ENCODE measurements at regions not wholly inside any gene's neighbourhood (a gene's known extent, or its start where the extent isn't known, plus 50 kb on each side); places are given as distances from the start of the nearest gene placed in this dataset.

DNA sequence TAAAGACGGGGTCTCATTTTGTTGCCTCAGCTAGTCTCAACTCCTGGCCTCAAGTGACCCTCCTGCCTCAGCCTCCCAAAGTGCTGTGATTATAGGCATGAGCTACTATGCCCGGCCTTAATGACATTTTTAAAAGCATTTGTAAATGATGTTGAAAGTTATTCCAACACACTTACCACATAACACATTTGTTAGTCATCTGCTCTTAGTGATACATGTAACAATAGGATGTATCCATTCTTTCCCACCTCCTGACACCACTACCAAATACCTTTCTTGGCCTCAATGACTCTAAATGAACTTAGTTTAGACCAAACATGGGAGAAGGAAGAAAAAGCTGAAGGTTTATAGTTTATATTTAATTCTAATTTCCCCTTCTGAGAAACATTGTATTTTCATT lies 59.8 kb upstream of the MEDAG start:
- TF ChIP-seq POLR2A (IDR thresholded peaks at IDR 0.05), result no peak
- TF ChIP-seq, protein P1, sequence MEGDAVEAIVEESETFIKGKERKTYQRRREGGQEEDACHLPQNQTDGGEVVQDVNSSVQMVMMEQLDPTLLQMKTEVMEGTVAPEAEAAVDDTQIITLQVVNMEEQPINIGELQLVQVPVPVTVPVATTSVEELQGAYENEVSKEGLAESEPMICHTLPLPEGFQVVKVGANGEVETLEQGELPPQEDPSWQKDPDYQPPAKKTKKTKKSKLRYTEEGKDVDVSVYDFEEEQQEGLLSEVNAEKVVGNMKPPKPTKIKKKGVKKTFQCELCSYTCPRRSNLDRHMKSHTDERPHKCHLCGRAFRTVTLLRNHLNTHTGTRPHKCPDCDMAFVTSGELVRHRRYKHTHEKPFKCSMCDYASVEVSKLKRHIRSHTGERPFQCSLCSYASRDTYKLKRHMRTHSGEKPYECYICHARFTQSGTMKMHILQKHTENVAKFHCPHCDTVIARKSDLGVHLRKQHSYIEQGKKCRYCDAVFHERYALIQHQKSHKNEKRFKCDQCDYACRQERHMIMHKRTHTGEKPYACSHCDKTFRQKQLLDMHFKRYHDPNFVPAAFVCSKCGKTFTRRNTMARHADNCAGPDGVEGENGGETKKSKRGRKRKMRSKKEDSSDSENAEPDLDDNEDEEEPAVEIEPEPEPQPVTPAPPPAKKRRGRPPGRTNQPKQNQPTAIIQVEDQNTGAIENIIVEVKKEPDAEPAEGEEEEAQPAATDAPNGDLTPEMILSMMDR (IDR thresholded peaks at IDR 0.05), result no peak

Measured in gastroesophageal sphincter (tissue), 3 donors.